ENCODE measurements at regions not wholly inside any gene's neighbourhood (a gene's known extent, or its start where the extent isn't known, plus 50 kb on each side); places are given as distances from the start of the nearest gene placed in this dataset.
"Not testable (repeated sequence)": the region's sequence is repeated elsewhere in the genome, so short reads cannot be mapped to it uniquely, and the experiment has no call there.

DNA sequence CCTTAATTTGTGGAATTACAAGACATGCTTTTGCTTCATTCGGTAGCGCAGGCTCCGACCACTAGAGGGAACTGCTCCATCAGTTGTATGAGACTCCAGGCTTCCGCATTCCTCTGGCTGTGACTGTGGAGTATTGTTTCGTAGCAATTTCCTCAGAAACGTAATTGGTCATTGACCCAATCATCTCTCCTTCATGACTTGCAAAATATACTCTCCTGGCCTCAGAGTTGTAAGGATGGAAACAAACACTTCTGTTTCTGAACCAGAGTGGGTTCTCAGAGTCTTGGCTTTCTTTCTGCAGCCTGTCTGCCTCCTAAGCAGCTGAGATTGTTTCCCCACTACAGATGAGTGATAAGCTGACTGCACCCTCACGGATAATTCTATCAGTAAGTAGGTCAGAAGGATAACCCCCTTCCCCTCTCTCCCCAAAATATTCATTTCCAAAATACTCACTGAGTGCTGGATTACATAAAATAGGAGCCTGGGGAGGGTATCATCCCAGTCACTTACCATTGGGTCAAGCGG, 146.8 kb upstream of the ZC3H12C start:
- H3K9me3 ChIP-seq, result no peaks in the 10 kb centered on the region
- H3K4me3 ChIP-seq, result no peak overlapping the region
- peaks cover 7% of the 10 kb centered on the region for H3K27me3 ChIP-seq (ENCODE audit: low read depth)
- H3K36me3 ChIP-seq (replicated peaks), result no peaks in the 10 kb centered on the region
- DNase-seq (ENCODE audit: low spot score in 2 of 2), result peak; percentile 70 to 85
- H3K4me1 ChIP-seq, result no peaks in the 10 kb centered on the region
- in situ Hi-C loops (cut with MboI; ENCODE audit: low sequenced_read_pairs), result no loop called here

DNA sequence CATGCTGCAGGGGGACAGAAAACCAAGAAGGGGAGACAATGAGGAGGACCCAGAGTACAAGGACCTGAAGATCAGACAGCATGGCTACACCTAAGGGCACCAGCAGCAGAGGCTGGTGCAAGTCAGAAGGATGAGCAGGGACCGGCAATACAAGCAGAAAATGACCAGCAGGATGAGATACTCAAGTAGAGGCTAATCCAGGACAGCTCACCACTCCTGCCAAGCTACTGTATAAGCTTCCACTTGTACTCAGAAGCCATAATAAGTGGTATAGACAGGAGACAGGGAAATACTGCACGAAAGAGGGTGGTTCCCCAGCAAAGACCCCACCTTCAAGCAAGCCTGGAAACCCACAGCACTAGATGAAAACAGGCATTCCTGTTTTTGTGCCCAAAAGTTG, 138.7 kb upstream of the ZC3H12C start:
- Histone ChIP-seq H3K36me3 (replicated peaks) (no peaks in the 10 kb centered on the region), H3K9me3 (no peaks in the 10 kb centered on the region), H3K4me1 (no peaks in the 10 kb centered on the region), H3K27me3 (ENCODE audit: low read depth) (peaks cover 23% of the 10 kb centered on the region), H3K4me3 (no peak overlapping the region)
- in situ Hi-C loops (cut with MboI; ENCODE audit: low sequenced_read_pairs), result loop anchor here (25.0 kb wide), 1 partner anchor 233 kb away; no protein-coding TSS in a partner anchor
- no peak for DNase-seq (ENCODE audit: low spot score in 2 of 2)

DNA sequence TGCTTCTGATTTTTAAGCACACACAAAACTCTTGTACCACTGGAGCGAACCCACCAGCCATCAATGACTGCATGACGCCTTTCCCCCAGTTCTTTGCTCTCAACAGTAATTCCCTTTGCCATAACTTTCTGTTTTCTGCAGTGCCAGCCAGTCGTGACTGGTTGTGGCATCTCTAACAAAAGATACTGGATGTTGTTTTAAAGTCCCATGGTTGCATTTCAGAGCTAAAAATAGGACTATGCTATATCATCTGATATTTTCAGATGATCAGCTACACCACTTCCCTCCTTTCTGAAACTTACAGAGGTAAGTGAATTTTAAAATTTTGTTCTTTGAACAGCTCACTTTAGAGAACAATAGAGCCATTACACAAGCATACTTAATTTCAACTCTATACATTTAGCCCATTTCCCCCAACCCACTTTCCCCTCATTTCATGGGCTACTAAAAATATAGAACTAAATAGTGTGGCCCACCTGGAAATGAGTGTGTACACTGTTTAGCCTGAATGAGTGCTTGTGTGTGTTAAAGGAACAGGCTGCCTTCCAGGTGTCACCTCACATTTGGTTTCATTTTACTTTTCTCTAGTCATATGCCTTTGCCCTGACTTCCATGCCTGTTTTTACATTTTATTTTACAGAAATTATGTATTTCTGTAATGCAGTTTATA, 136.9 kb upstream of the ZC3H12C start:
- H3K27me3 ChIP-seq (ENCODE audit: low read depth), result peaks cover 23% of the 10 kb centered on the region
- H3K4me3 ChIP-seq, result no peak overlapping the region
- no peaks in the 10 kb centered on the region for H3K9me3 ChIP-seq
- in situ Hi-C loops (cut with MboI; ENCODE audit: low sequenced_read_pairs), result loop anchor here (25.0 kb wide), 1 partner anchor 231 kb away; no protein-coding TSS in a partner anchor
- no peaks in the 10 kb centered on the region for H3K4me1 ChIP-seq
- H3K36me3 ChIP-seq (replicated peaks), result no peaks in the 10 kb centered on the region
- DNase-seq (ENCODE audit: low spot score in 2 of 2), result no peak

DNA sequence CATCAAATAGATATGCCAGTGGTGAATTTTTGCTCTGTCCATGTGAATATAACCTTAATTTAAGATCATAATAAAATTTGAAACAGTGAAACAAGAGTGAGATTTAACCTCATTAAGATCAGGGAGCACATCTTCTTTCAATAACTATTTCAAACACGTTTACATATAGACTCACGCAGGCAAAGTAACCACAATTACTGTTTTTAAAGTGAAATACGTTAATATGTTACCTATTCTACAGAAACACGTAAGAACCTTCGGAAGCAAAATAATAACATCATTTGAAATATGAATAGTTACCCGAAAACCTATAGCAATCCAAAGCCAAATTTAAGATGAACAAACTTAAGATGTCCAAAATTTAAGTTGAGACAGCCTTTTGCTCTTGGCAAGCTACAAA, 136.2 kb upstream of the ZC3H12C start:
- H3K9me3 ChIP-seq, result no peaks in the 10 kb centered on the region
- in situ Hi-C loops (cut with MboI; ENCODE audit: low sequenced_read_pairs), result loop anchor here (25.0 kb wide), 1 partner anchor 230 kb away; no protein-coding TSS in a partner anchor

DNA sequence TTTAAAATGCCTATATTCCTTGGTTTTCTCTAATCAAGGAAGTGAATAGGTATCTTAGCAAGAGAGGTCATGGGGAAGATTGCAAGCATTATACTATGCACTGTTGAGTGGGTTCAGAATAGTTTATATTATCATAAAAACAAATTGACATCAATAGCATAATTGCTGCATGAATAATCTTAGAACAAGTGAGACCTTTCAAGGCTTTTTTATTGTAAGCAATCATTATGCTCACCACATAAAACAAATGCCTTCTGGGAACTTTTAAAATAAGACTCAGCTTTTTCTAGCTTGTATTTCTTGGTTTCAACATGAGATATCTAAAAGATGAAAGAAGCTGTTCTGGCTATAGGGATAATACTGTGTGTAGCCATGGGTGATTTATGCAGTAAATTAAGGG, 135.6 kb upstream of the ZC3H12C start:
- Histone ChIP-seq H3K27me3 (ENCODE audit: low read depth) (peaks cover 21% of the 10 kb centered on the region), H3K36me3 (replicated peaks) (no peaks in the 10 kb centered on the region), H3K4me1 (no peaks in the 10 kb centered on the region), H3K4me3 (no peak overlapping the region), H3K9me3 (no peaks in the 10 kb centered on the region)
- in situ Hi-C loops (cut with MboI; ENCODE audit: low sequenced_read_pairs), result loop anchor here (25.0 kb wide), 1 partner anchor 230 kb away; no protein-coding TSS in a partner anchor
- DNase-seq (ENCODE audit: low spot score in 2 of 2), result no peak

More for the DNA sequence above, 136.2 kb upstream of the ZC3H12C start:
- no peak for DNase-seq (ENCODE audit: low spot score in 2 of 2)
- no peaks in the 10 kb centered on the region for H3K4me1 ChIP-seq
- H3K4me3 ChIP-seq, result no peak overlapping the region
- H3K36me3 ChIP-seq (replicated peaks), result no peaks in the 10 kb centered on the region
- peaks cover 23% of the 10 kb centered on the region for H3K27me3 ChIP-seq (ENCODE audit: low read depth)

DNA sequence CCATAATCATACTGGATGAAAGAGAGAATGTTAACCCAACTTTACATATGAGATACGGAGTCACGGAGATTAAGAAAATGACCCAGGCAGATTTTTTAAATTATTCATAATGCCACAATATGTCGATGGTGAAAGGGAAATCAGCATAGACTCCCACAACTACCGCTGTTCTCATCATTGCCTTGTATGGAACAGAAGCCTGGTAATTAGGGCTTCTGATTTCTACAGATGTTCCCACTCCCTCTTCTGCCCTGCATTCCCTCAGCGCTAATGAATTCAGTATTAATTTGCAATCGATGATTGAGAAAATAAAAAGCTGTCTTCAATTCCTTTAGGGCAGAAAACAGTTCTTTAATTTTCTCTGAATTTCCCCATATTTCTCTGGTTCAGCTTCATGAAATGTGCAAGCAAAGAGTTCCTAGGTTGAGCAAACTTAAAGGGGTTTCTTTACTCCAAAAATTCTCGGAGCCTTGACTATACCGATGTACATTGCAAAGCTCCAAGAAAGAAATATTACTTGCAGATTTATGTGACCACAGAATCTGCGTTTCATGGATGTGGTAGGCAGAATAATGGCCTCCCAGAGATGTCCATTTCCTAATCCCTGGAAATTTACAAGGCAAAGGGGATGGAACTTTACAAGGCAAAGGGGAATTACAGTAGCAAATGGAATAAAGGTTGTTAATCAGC, 134.9 kb upstream of the ZC3H12C start:
- in situ Hi-C loops (cut with MboI; ENCODE audit: low sequenced_read_pairs), result loop anchor here (25.0 kb wide), 1 partner anchor 229 kb away; no protein-coding TSS in a partner anchor
- no peaks in the 10 kb centered on the region for H3K36me3 ChIP-seq (replicated peaks)
- H3K9me3 ChIP-seq, result no peaks in the 10 kb centered on the region
- peak in 1 of 2 experiments; percentile 18 for DNase-seq (ENCODE audit: low spot score in 2 of 2)
- H3K4me1 ChIP-seq, result no peaks in the 10 kb centered on the region
- peaks cover 18% of the 10 kb centered on the region for H3K27me3 ChIP-seq (ENCODE audit: low read depth)
- H3K4me3 ChIP-seq, result no peak overlapping the region

DNA sequence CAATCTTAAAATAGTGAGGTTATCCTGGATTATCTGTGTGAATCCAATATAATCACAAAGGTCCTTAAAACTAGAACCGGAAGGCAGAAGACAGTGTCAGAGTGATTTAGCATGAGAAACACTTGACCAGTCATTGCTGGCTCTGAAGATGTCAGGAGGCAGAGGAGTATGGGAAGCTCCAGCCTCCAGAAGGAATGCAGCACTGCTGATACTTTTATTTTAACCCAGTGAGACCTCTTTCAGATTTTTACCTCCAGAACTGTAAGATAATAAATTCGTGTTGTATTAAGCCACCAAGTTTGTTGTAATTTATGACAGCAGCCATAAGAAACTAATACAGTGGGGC, 134.4 kb upstream of the ZC3H12C start:
- Histone ChIP-seq H3K4me3 (no peak overlapping the region), H3K27me3 (ENCODE audit: low read depth) (peaks cover 18% of the 10 kb centered on the region), H3K36me3 (replicated peaks) (no peaks in the 10 kb centered on the region), H3K9me3 (no peaks in the 10 kb centered on the region), H3K4me1 (no peaks in the 10 kb centered on the region)
- in situ Hi-C loops (cut with MboI; ENCODE audit: low sequenced_read_pairs), result loop anchor here (25.0 kb wide), 1 partner anchor 229 kb away; no protein-coding TSS in a partner anchor
- DNase-seq (ENCODE audit: low spot score in 2 of 2), result no peak

DNA sequence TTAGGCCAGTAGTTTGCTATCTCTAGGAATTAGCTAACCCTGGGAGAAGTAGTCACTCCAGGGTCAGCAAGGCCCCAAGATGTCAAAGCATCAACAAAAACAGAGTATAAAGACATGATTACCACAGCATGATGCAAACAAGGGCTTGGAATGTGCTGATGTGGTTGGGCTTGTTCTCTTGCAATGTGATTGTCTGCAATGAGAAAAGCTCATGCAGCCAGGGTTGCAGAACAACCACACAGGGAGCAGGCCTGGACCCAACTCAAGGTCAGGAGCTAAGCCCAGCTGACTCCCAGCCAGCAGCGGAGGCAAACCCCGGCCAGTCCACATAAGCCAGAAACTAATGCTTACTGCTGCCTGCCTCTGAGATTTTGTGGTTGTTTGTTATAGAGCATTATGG, 132.4 kb upstream of the ZC3H12C start:
- no peak overlapping the region for H3K4me3 ChIP-seq
- DNase-seq (ENCODE audit: low spot score in 2 of 2), result no peak
- H3K27me3 ChIP-seq (ENCODE audit: low read depth), result peaks cover 17% of the 10 kb centered on the region
- no peaks in the 10 kb centered on the region for H3K9me3 ChIP-seq
- in situ Hi-C loops (cut with MboI; ENCODE audit: low sequenced_read_pairs), result loop anchor here (25.0 kb wide), 1 partner anchor 226 kb away; no protein-coding TSS in a partner anchor
- H3K4me1 ChIP-seq, result no peaks in the 10 kb centered on the region
- no peaks in the 10 kb centered on the region for H3K36me3 ChIP-seq (replicated peaks)

DNA sequence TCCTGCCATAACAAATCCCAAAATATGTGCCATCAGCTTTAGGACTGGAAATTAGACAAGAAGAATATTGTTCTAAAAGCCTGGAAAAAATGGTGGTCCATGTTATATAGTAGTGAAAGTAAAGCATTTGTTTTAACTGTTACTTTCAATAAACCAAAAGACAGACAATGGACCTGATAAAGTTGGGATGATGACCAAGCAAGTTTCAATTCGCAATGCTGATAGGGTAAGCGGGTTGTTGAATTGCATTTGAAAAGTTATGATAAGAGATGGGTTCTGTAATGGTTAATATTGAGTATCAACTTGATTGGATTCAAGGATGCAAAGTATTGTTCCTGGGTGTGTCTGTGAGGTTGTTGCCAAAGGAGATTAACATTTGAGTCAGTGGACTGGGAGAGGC, 131.9 kb upstream of the ZC3H12C start:
- H3K4me1 ChIP-seq, result no peaks in the 10 kb centered on the region

DNA sequence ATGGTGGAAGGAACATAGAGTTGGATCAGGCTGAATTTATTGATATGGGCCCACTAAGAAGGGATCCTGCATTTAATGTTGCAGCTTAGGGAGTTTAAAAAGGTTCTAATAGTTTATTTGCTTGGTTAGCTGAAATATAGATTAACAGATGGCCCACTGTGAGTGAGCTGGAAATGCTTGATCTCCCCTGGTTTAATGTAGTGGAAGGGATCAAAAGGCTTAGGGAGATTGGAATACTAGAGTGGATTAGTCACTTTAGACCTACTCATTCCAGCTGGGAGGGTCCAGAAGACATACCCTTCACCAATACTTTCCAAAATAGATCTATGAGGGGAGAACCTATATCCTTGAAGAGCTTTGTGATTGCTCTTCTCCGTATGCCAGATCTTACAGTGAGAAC, 130.1 kb upstream of the ZC3H12C start:
- H3K4me3 ChIP-seq, result no peak overlapping the region
- no peaks in the 10 kb centered on the region for H3K36me3 ChIP-seq (replicated peaks)
- no peaks in the 10 kb centered on the region for H3K4me1 ChIP-seq
- DNase-seq (ENCODE audit: low spot score in 2 of 2), result no peak
- no peaks in the 10 kb centered on the region for H3K27me3 ChIP-seq (ENCODE audit: low read depth)
- in situ Hi-C loops (cut with MboI; ENCODE audit: low sequenced_read_pairs), result loop anchor here (25.0 kb wide), 1 partner anchor 224 kb away; no protein-coding TSS in a partner anchor
- H3K9me3 ChIP-seq, result no peaks in the 10 kb centered on the region

More for the DNA sequence above, 131.9 kb upstream of the ZC3H12C start:
- Histone ChIP-seq H3K36me3 (replicated peaks) (no peaks in the 10 kb centered on the region), H3K27me3 (ENCODE audit: low read depth) (peaks cover 13% of the 10 kb centered on the region), H3K4me3 (no peak overlapping the region), H3K9me3 (no peaks in the 10 kb centered on the region)
- in situ Hi-C loops (cut with MboI; ENCODE audit: low sequenced_read_pairs), result loop anchor here (25.0 kb wide), 1 partner anchor 226 kb away; no protein-coding TSS in a partner anchor
- DNase-seq (ENCODE audit: low spot score in 2 of 2), result no peak

DNA sequence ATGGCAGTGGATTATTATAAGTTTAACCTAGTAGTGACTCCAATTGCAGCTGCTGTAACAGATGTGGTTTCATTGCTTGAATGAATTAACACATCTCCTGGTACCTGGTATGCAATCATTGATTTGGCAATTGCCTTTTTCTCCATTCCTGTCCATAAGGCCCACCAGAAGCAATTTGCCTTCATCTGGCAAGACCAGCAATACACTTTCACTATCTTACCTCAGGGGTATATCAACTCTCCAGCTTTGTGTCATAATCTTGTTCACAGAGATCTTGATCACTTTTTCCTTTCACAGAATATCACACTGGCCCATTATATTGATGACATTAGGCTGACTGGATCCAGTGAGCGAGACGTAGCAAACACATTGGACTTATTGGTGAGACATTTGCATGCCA, 128.7 kb upstream of the ZC3H12C start:
- no peak overlapping the region for H3K4me3 ChIP-seq
- H3K4me1 ChIP-seq, result no peaks in the 10 kb centered on the region
- H3K9me3 ChIP-seq, result no peaks in the 10 kb centered on the region
- no peaks in the 10 kb centered on the region for H3K36me3 ChIP-seq (replicated peaks)
- in situ Hi-C loops (cut with MboI; ENCODE audit: low sequenced_read_pairs), result loop anchor here (25.0 kb wide), 1 partner anchor 223 kb away; no protein-coding TSS in a partner anchor
- no peaks in the 10 kb centered on the region; the same call in 1 of the 2 replicates for H3K27me3 ChIP-seq (ENCODE audit: low read depth)
- no peak for DNase-seq (ENCODE audit: low spot score in 2 of 2)

DNA sequence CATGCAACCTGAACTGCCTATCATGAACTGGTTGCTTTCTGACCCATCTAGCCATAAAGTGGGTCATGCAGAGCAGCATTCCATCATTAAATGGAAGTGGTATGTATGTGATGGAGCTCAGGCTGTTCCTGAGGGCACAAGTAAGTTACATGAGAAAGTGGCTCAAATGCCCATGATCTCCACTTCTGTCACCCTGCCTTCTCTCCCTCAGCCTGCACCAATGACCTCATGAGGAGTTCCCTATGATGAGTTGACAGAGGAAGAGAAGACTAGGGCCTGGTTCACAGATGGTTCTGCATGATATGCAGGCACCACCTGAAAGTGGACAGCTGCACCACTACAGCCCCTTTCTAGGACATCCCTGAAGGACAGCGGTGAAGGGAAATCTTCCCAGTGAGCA, 127.7 kb upstream of the ZC3H12C start:
- H3K9me3 ChIP-seq; H3K36me3 ChIP-seq (replicated peaks); H3K27me3 ChIP-seq (ENCODE audit: low read depth); DNase-seq (ENCODE audit: low spot score in 2 of 2); H3K4me3 ChIP-seq; H3K4me1 ChIP-seq: not testable (repeated sequence)
- in situ Hi-C loops (cut with MboI; ENCODE audit: low sequenced_read_pairs), result loop anchor here (25.0 kb wide), 1 partner anchor 222 kb away; no protein-coding TSS in a partner anchor

DNA sequence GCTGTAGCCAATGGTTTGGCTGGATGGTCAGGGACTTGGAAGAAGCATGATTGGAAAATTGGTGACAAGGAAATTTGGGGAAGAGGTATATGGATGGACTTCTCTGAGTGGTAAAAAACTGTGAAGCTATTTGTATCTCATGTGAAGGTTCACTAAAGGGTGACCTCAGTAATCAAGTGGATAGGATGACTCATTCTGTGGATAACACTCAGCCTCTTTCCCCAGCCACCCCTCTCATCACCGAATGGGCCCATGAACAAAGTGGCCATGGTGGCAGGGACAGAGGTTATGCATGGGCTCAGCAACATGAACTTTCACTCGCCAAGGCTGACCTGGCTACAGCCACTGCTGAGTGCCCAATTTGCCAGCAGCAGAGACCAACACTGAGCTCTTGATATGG, 127.3 kb upstream of the ZC3H12C start:
- DNase-seq (ENCODE audit: low spot score in 2 of 2); H3K4me3 ChIP-seq; H3K9me3 ChIP-seq; H3K4me1 ChIP-seq; H3K27me3 ChIP-seq (ENCODE audit: low read depth); H3K36me3 ChIP-seq (replicated peaks): not testable (repeated sequence)
- in situ Hi-C loops (cut with MboI; ENCODE audit: low sequenced_read_pairs), result loop anchor here (25.0 kb wide), 1 partner anchor 221 kb away; no protein-coding TSS in a partner anchor

DNA sequence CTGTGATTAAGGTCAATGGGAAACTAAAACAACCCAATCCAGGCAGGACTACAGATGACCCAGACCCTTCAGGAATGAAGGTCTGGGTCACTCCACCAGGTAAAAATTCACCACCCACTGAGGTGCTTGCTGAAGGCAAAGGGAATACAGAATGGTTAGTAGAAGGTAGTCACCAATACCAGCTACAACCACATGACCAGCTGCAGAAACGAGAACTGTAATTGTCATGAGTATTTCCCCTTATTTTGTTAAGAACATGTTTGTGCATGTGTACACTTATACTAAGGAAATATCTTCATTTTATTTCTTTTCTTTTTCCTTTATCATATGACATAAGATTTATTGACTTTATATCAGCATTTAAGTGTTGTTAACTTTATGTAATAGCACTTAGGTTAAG, 126.1 kb upstream of the ZC3H12C start:
- in situ Hi-C loops (cut with MboI; ENCODE audit: low sequenced_read_pairs), result loop anchor here (25.0 kb wide), 1 partner anchor 220 kb away; no protein-coding TSS in a partner anchor
- not testable (repeated sequence) for H3K36me3 ChIP-seq (replicated peaks); DNase-seq (ENCODE audit: low spot score in 2 of 2); H3K4me3 ChIP-seq; H3K27me3 ChIP-seq (ENCODE audit: low read depth); H3K9me3 ChIP-seq; H3K4me1 ChIP-seq

Measured in HAP-1 (cell line).